Peyer's patch (tissue), 4 donors: ENCODE measurements at regions not wholly inside any gene's neighbourhood (a gene's known extent, or its start where the extent isn't known, plus 50 kb on each side); places are given as distances from the start of the nearest gene placed in this dataset.

ENCODE experiments used
- CTCF ChIP-seq, 6 experiments: fragments of 450-650 bp in 4 of 6; fragments of 200-600 bp in 2 of 6; sonication (generic) in 1 of 6; IDR thresholded peaks; one replicate each; pipeline ENCODE4 v1.5.1; 2017 to 2019; ENCODE audit warnings: antibody characterized with exemption in 6 of 6, mild to moderate bottlenecking in 3 of 6, moderate library complexity in 1 of 6
- POLR2A ChIP-seq, 2 donors: fragments of 450-650 bp; IDR thresholded peaks; one replicate each; pipeline ENCODE4 v1.5.1; 2017; ENCODE audit warnings: antibody characterized with exemption in 2 of 2, mild to moderate bottlenecking in 2 of 2, moderate library complexity in 2 of 2

- TF ChIP-seq CTCF (IDR thresholded peaks at IDR 0.05) (no peak), POLR2A (IDR thresholded peaks at IDR 0.05) (no peak)
Measured at GRCh38 chr15:87671289-87671688, 585.2 kb downstream of the NTRK3 start.
